GM20000 (cell line): ENCODE measurements at regions not wholly inside any gene's neighbourhood (a gene's known extent, or its start where the extent isn't known, plus 50 kb on each side); places are given as distances from the start of the nearest gene placed in this dataset.

Experiments
- DNase-seq: peaks from one replicate; pipeline ENCODE4 v3.0.0; 2012; ENCODE audit warnings: low spot score
- TF ChIP-seq, protein P1 (sequence below): IDR thresholded peaks from 2 replicates; pipeline ENCODE4 v1.5.1; 2012; ENCODE audit warnings: mild to moderate bottlenecking, control low read depth; ENCODE audit errors: extremely low read depth, missing control alignments

- TF ChIP-seq, protein P1, sequence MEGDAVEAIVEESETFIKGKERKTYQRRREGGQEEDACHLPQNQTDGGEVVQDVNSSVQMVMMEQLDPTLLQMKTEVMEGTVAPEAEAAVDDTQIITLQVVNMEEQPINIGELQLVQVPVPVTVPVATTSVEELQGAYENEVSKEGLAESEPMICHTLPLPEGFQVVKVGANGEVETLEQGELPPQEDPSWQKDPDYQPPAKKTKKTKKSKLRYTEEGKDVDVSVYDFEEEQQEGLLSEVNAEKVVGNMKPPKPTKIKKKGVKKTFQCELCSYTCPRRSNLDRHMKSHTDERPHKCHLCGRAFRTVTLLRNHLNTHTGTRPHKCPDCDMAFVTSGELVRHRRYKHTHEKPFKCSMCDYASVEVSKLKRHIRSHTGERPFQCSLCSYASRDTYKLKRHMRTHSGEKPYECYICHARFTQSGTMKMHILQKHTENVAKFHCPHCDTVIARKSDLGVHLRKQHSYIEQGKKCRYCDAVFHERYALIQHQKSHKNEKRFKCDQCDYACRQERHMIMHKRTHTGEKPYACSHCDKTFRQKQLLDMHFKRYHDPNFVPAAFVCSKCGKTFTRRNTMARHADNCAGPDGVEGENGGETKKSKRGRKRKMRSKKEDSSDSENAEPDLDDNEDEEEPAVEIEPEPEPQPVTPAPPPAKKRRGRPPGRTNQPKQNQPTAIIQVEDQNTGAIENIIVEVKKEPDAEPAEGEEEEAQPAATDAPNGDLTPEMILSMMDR, result no peak
Observed at GRCh38 chr3:31077826-31078225, 183.4 kb upstream of the GADL1 start.

GRCh38 chr3:31079689-31080088 is 185.2 kb upstream of the GADL1 start:
- TF ChIP-seq, protein P1, result no peak

More at GRCh38 chr3:31077826-31078225, 183.4 kb upstream of the GADL1 start:
- DNase-seq, result no peak

DNA sequence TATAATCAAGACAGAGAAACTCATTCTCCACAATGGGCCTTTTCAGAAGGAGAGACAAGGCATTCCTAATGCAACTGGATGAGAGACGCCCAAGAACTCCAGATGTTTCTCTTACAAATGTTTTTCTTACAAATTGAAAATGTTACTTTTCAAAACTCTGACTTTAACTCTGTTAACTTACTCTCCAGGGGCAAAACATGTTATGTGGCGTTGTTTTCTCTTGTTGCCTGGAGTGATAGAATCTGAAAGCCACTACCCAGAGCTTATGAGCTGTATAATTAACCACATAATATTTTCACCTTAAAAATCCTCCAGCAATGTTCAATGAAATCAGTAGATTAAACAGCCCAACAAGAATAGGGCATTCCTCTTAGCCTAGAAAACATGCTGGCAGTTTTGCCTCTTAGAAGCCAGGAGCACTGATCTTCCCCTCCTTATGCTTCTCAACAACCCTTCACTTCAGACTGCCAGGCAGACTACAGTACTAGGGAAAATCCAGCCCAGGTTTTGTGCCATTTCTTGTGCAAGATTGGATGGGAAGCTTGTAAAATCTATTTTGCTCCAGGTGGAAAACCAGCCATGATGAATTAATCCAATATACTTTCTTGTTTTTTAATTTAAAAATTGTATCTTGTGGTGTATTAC is 186.7 kb upstream of the GADL1 start:
- TF ChIP-seq, protein P1, result no peak
- no peak for DNase-seq

More at GRCh38 chr3:31079689-31080088, 185.2 kb upstream of the GADL1 start:
- no peak for DNase-seq

- no peak for DNase-seq
- TF ChIP-seq, protein P1, result no peak
Observed at GRCh38 chr3:31086148-31086547, 191.7 kb upstream of the GADL1 start.

- TF ChIP-seq, protein P1, result no peak
- no peak for DNase-seq
Observed at GRCh38 chr3:31086698-31087097, 192.2 kb upstream of the GADL1 start.

DNA sequence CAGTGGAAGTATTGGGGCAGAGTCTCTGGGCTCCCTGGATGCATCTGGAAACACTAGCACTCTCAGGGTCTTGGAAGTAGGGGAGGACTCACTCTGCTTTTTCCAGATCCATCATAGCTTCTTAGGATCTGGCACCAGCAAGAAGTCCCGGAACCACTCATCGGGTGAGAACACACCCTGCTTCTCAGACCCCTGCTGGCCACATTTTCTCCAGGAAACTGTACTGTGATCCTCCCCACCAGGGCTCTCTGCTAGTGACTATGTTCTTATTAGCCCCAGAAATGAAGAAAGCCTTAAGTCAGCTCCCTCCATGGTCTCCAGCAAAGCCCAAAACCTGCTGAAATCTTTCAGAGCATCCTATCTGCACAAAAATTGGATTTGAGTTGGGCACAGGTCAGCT is 197.3 kb upstream of the GADL1 start:
- TF ChIP-seq, protein P1, result no peak
- DNase-seq, result no peak

DNA sequence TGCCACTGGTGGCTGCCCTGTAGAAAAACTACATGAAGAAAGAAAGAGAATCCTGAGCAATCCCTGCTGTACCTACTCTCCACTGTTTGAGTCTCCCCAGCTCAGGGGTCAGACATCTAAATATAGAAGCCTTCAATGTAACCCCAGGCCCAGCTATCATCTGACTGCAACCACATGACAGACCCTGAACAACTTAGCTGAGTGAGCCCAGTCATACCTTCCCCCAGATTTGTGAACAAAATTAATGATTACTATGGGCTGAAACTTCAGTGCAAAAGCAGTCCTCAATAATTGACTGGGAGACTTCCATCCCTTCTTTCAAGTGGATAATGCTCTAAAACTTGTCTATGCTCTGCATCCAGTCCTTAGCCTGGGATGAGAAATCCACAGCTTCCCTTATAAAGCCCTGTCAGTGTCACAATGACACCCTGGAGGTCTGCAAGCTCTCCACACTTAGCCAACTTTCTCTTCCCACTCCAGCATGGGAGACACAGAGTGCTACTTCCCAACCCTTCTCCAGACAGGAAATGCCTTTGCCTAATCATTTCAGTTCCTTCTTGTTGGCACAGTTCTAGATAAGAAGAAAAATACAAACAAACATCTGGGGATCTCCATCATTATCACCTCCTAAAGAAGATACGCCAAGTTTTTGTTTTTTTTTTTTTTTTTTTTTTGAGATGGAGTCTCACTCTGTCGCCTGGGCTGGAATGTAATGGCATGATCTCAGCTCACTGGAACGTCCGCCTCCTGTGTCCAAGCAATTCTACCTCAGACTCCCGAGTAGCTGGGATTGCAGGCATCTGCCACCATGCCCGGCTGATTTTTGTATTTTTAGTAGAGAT is 198.5 kb upstream of the GADL1 start:
- TF ChIP-seq, protein P1, result no peak
- DNase-seq, result no peak
